ENCODE measurements at regions not wholly inside any gene's neighbourhood (a gene's known extent, or its start where the extent isn't known, plus 50 kb on each side); places are given as distances from the start of the nearest gene placed in this dataset.

- Mint-ChIP-seq H3K4me3 (no peak overlapping the region), H3K9me3 (ENCODE audit: low read depth) (no peaks in the 10 kb centered on the region), H3K4me1 (ENCODE audit: low read depth) (no peaks in the 10 kb centered on the region), H3K36me3 (peaks cover 4% of the 10 kb centered on the region), H3K27me3 (no peaks in the 10 kb centered on the region), H3K27ac (no peak overlapping the region)
Observed at GRCh38 chr2:10183146-10183675, 60.7 kb downstream of the RRM2 start.

- Mint-ChIP-seq H3K36me3 (peaks cover 4% of the 10 kb centered on the region), H3K27me3 (no peaks in the 10 kb centered on the region), H3K9me3 (ENCODE audit: low read depth) (no peaks in the 10 kb centered on the region), H3K4me1 (ENCODE audit: low read depth) (no peaks in the 10 kb centered on the region), H3K4me3 (no peak overlapping the region), H3K27ac (no peak overlapping the region)
Observed at GRCh38 chr2:10184421-10184820, 61.9 kb downstream of the RRM2 start.

GRCh38 chr2:10185046-10185445 lies 62.5 kb downstream of the RRM2 start:
- no peaks in the 10 kb centered on the region for H3K4me1 Mint-ChIP-seq (ENCODE audit: low read depth)
- no peaks in the 10 kb centered on the region for H3K27me3 Mint-ChIP-seq
- H3K4me3 Mint-ChIP-seq, result no peak overlapping the region
- no peaks in the 10 kb centered on the region for H3K9me3 Mint-ChIP-seq (ENCODE audit: low read depth)
- H3K27ac Mint-ChIP-seq, result no peak overlapping the region
- H3K36me3 Mint-ChIP-seq, result peaks cover 4% of the 10 kb centered on the region

- no peaks in the 10 kb centered on the region for H3K9me3 Mint-ChIP-seq (ENCODE audit: low read depth)
- no peak overlapping the region for H3K4me3 Mint-ChIP-seq
- H3K27me3 Mint-ChIP-seq, result no peaks in the 10 kb centered on the region
- no peaks in the 10 kb centered on the region for H3K4me1 Mint-ChIP-seq (ENCODE audit: low read depth)
- H3K27ac Mint-ChIP-seq, result no peak overlapping the region
- peaks cover 4% of the 10 kb centered on the region for H3K36me3 Mint-ChIP-seq
Observed at GRCh38 chr2:10185755-10186154, 63.2 kb downstream of the RRM2 start.

- Mint-ChIP-seq H3K27me3 (no peaks in the 10 kb centered on the region), H3K36me3 (no peaks in the 10 kb centered on the region), H3K4me1 (ENCODE audit: low read depth) (no peaks in the 10 kb centered on the region), H3K9me3 (ENCODE audit: low read depth) (no peaks in the 10 kb centered on the region), H3K4me3 (no peak overlapping the region), H3K27ac (no peak overlapping the region)
Observed at GRCh38 chr2:10186868-10187535, 64.5 kb downstream of the RRM2 start.

GRCh38 chr2:10187661-10188060 lies 65.1 kb downstream of the RRM2 start:
- Mint-ChIP-seq H3K9me3 (ENCODE audit: low read depth) (no peaks in the 10 kb centered on the region), H3K4me1 (ENCODE audit: low read depth) (no peaks in the 10 kb centered on the region), H3K4me3 (no peak overlapping the region), H3K36me3 (no peaks in the 10 kb centered on the region), H3K27me3 (no peaks in the 10 kb centered on the region), H3K27ac (no peak overlapping the region)

GRCh38 chr2:10188211-10188610 lies 65.7 kb downstream of the RRM2 start:
- H3K9me3 Mint-ChIP-seq (ENCODE audit: low read depth), result no peaks in the 10 kb centered on the region
- H3K36me3 Mint-ChIP-seq, result no peaks in the 10 kb centered on the region
- H3K27me3 Mint-ChIP-seq, result no peaks in the 10 kb centered on the region
- no peaks in the 10 kb centered on the region for H3K4me1 Mint-ChIP-seq (ENCODE audit: low read depth)
- no peak overlapping the region for H3K4me3 Mint-ChIP-seq
- H3K27ac Mint-ChIP-seq, result no peak overlapping the region

- Mint-ChIP-seq H3K36me3 (no peaks in the 10 kb centered on the region), H3K4me1 (ENCODE audit: low read depth) (no peaks in the 10 kb centered on the region), H3K27ac (no peak overlapping the region), H3K4me3 (no peak overlapping the region), H3K9me3 (ENCODE audit: low read depth) (no peaks in the 10 kb centered on the region), H3K27me3 (no peaks in the 10 kb centered on the region)
Observed at GRCh38 chr2:10188729-10189305, 66.3 kb downstream of the RRM2 start.

- no peak overlapping the region for H3K4me3 Mint-ChIP-seq
- no peaks in the 10 kb centered on the region for H3K4me1 Mint-ChIP-seq (ENCODE audit: low read depth)
- no peak overlapping the region for H3K27ac Mint-ChIP-seq
Observed at GRCh38 chr2:10190255-10190654, 67.7 kb downstream of the RRM2 start.

GRCh38 chr2:10190737-10191532 lies 68.4 kb downstream of the RRM2 start:
- Mint-ChIP-seq H3K9me3 (ENCODE audit: low read depth) (no peaks in the 10 kb centered on the region), H3K4me1 (ENCODE audit: low read depth) (no peaks in the 10 kb centered on the region), H3K36me3 (no peaks in the 10 kb centered on the region), H3K27me3 (no peaks in the 10 kb centered on the region), H3K4me3 (no peak overlapping the region), H3K27ac (no peak overlapping the region)

More at GRCh38 chr2:10190255-10190654, 67.7 kb downstream of the RRM2 start:
- no peaks in the 10 kb centered on the region for H3K27me3 Mint-ChIP-seq
- no peaks in the 10 kb centered on the region for H3K9me3 Mint-ChIP-seq (ENCODE audit: low read depth)
- no peaks in the 10 kb centered on the region for H3K36me3 Mint-ChIP-seq

- Mint-ChIP-seq H3K27ac (no peak overlapping the region), H3K4me1 (ENCODE audit: low read depth) (no peaks in the 10 kb centered on the region)
Observed at GRCh38 chr2:10191554-10191953, 69.0 kb downstream of the RRM2 start.

GRCh38 chr2:10192392-10193015 lies 70.0 kb downstream of the RRM2 start:
- H3K4me1 Mint-ChIP-seq (ENCODE audit: low read depth), result no peaks in the 10 kb centered on the region
- H3K27ac Mint-ChIP-seq, result no peak overlapping the region
- no peaks in the 10 kb centered on the region for H3K27me3 Mint-ChIP-seq
- no peaks in the 10 kb centered on the region for H3K9me3 Mint-ChIP-seq (ENCODE audit: low read depth)
- no peaks in the 10 kb centered on the region for H3K36me3 Mint-ChIP-seq
- H3K4me3 Mint-ChIP-seq, result no peak overlapping the region

More at GRCh38 chr2:10191554-10191953, 69.0 kb downstream of the RRM2 start:
- H3K9me3 Mint-ChIP-seq (ENCODE audit: low read depth), result no peaks in the 10 kb centered on the region
- H3K27me3 Mint-ChIP-seq, result no peaks in the 10 kb centered on the region
- H3K4me3 Mint-ChIP-seq, result no peak overlapping the region
- H3K36me3 Mint-ChIP-seq, result no peaks in the 10 kb centered on the region

GRCh38 chr2:10193276-10193795 lies 70.8 kb downstream of the RRM2 start:
- no peak overlapping the region for H3K4me3 Mint-ChIP-seq
- no peaks in the 10 kb centered on the region for H3K9me3 Mint-ChIP-seq (ENCODE audit: low read depth)
- H3K27ac Mint-ChIP-seq, result no peak overlapping the region
- no peaks in the 10 kb centered on the region for H3K36me3 Mint-ChIP-seq
- H3K4me1 Mint-ChIP-seq (ENCODE audit: low read depth), result no peaks in the 10 kb centered on the region
- H3K27me3 Mint-ChIP-seq, result no peaks in the 10 kb centered on the region

GRCh38 chr2:10193851-10194820 lies 71.6 kb downstream of the RRM2 start:
- Mint-ChIP-seq H3K4me1 (ENCODE audit: low read depth) (no peaks in the 10 kb centered on the region), H3K27ac (no peak overlapping the region), H3K4me3 (no peak overlapping the region), H3K36me3 (no peaks in the 10 kb centered on the region), H3K27me3 (no peaks in the 10 kb centered on the region), H3K9me3 (ENCODE audit: low read depth) (no peaks in the 10 kb centered on the region)
